ENCODE measurements at regions not wholly inside any gene's neighbourhood (a gene's known extent, or its start where the extent isn't known, plus 50 kb on each side); places are given as distances from the start of the nearest gene placed in this dataset.
A peak's percentile ranks its signal among the peaks of the same experiment; 100 is the strongest.

DNA sequence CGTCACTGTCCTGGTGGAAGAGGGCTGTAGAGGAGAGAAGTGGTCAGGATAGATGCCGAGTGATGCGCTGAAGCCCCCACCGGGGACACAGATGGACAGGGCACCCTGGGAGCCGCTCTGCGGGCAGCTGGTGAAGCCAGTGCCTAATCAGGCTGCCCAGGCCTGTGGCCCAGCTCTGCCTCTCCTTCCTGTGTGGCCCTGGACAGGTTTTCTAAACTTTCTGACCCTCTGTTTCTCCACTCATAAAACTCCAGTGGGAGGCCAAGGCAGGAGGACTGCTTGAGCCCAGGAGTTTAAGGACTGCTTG lies 86.1 kb downstream of the C5orf15 start:
- no peak for DNase-seq (ENCODE audit: low read depth in 3 of 3, low spot score in 2 of 3)

- no peak for DNase-seq (ENCODE audit: low read depth in 3 of 3, low spot score in 2 of 3)
Observed at GRCh38 chr5:133881576-133882388, 86.6 kb downstream of the C5orf15 start.

GRCh38 chr5:133878236-133878555 lies 90.2 kb downstream of the C5orf15 start:
- DNase-seq (ENCODE audit: low read depth in 3 of 3, low spot score in 2 of 3) = no peak

- DNase-seq (ENCODE audit: low read depth in 3 of 3, low spot score in 2 of 3) = no peak
Observed at GRCh38 chr5:133877351-133878235, 90.8 kb downstream of the C5orf15 start.

- DNase-seq (ENCODE audit: low read depth in 3 of 3, low spot score in 2 of 3) = no peak
Observed at GRCh38 chr5:133876266-133876665, 92.2 kb downstream of the C5orf15 start.

GRCh38 chr5:133875179-133875578 lies 93.2 kb downstream of the C5orf15 start:
- no peak for DNase-seq (ENCODE audit: low read depth in 3 of 3, low spot score in 2 of 3)

GRCh38 chr5:133873449-133873848 lies 95.0 kb downstream of the C5orf15 start:
- no peak for DNase-seq (ENCODE audit: low read depth in 3 of 3, low spot score in 2 of 3)

- DNase-seq (ENCODE audit: low read depth in 3 of 3, low spot score in 2 of 3) = no peak
Observed at GRCh38 chr5:133870661-133871060, 97.8 kb downstream of the C5orf15 start.

DNA sequence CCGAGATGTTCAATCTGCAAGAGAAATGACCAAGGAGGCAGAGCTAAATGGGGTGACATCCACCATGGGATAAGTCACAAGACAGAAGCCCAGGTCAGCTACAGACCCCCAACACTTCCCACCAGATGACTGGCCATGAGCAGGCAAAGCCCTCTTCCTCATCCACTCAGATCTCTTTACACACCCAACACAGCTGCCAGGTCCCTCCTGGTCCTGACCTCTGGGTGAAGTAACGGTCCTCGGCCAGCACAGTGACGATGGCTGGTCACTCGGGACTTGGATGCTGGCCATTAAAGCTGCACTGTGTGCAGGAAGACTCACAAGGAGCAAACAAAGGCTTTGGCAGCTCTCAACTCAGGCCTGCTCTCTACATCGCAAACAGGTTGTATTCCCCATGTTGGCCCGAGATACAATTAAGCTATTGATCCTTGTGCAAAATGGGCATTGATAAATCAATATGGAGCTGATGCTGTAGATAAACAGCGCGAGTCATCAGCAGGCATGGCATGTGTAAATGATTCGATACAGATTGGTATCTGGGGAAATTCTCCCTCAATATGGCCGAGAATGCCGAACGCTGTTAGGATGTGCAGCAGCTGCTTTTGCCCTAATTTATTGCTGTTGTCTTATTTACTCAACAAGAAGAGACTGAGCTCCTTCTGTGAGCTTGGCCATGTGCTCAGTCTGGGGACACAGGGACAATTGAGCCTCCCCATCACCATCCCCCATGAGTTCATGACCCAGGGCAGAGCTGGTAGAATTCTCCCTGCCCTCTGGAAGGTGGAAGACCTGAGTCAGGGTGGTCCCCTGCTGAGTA lies 98.7 kb downstream of the C5orf15 start:
- no peak for DNase-seq (ENCODE audit: low read depth in 3 of 3, low spot score in 2 of 3)

DNA sequence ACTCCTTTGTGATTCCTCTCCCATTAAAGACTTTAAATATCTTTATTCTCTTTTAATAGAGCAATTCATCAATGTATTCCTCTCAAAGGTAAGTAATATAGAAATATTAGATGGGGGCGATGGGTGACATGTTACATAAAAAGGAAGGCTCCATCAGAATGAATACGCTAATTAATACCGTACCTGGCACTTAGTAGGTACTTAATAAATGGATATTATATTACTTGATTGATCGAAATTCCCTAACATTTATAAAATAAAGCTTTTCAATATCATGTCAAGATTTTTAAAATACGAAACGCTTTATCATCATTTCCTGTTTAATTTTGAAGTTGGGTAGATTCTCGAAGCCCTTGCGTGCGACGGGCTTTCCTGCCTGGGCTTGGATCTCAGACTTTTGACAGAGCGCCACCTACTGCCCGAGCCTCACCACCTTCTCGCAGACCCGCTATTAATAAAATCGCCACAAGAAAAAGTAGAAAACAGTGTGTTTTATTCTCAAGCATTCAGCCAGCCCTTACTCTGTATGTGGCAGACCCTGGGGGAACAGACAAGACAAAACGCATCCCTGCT lies 99.4 kb downstream of the C5orf15 start:
- DNase-seq (ENCODE audit: low read depth in 3 of 3, low spot score in 2 of 3) = peak; percentile 45 to 63 (median 48)

DNA sequence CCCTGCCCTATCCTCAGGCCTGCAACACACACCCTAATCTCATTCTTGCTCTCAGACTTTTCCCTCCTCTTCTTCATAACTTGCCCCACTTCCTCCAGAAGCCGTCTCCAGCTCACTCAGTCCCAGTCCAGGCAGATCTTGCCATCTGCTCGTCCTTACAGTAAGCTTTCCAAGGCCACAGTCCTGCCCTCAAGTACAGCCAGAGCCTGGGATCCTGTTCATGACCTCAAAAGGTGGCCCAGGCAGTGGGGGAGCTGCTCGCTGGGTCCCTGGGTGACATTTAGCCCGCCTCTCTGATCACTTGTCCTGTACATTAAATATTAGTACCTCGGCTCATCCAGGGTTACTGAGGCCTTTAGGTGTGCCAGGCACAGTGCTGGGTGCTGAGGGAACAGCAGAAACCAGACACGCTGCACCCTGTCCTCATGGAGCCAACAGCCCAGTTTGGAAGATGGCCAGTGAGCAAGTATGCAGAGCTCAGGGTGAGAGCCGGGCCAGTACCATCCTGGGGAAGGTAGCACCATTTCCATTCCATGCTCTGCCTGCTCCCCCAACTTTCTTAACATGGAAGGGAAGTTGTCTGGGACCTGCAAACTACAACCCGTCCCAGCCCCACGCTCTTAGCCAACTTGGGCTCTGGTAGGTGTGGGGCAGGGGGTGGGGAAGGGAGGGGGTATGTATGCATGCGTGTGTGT lies 100.4 kb downstream of the C5orf15 start:
- no peak for DNase-seq (ENCODE audit: low read depth in 3 of 3, low spot score in 2 of 3)

GRCh38 chr5:133867341-133867740 lies 101.1 kb downstream of the C5orf15 start:
- no peak for DNase-seq (ENCODE audit: low read depth in 3 of 3, low spot score in 2 of 3)

GRCh38 chr5:133866903-133867245 lies 101.6 kb downstream of the C5orf15 start:
- no peak for DNase-seq (ENCODE audit: low read depth in 3 of 3, low spot score in 2 of 3)

- no peak for DNase-seq (ENCODE audit: low read depth in 3 of 3, low spot score in 2 of 3)
Observed at GRCh38 chr5:133866160-133866902, 102.1 kb downstream of the C5orf15 start.

- DNase-seq (ENCODE audit: low read depth in 3 of 3, low spot score in 2 of 3) = no peak
Observed at GRCh38 chr5:133865113-133865512, 103.3 kb downstream of the C5orf15 start.

GRCh38 chr5:133864711-133865110 lies 103.7 kb downstream of the C5orf15 start:
- DNase-seq (ENCODE audit: low read depth in 3 of 3, low spot score in 2 of 3) = no peak

DNA sequence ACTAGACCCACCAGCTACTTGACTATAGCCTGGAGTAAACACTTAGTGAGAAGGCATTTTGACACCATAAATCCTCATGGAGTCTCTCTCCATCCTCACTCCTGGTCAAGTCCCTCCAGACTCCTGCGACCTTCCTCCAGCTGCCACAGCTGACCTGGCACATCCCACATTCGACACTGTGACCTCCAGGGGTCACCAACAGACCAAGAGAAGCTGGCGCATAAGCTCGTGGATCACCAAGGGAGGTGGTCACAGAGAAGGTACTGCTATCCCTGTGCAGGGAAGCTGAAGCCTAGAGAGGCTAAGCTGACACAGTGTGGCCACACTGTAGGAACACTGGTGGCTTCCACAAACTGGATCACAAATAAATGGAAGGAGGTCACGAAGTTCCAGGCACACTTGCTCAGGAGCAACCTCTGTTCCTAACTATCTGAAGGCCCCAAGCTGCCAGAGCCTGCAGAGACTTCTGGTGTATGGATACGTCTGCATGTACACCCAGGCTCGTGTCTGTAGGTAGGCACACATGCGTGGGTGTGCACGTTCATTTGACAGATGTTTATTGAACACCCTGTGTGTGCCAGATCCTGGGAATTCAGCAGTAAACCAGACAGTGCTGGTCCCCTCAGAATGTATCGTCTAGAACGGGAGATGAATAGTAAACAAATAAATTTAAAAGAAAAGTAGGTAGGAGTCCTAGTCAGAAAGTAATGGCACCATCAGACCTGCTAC lies 104.4 kb downstream of the C5orf15 start:
- no peak for DNase-seq (ENCODE audit: low read depth in 3 of 3, low spot score in 2 of 3)

DNA sequence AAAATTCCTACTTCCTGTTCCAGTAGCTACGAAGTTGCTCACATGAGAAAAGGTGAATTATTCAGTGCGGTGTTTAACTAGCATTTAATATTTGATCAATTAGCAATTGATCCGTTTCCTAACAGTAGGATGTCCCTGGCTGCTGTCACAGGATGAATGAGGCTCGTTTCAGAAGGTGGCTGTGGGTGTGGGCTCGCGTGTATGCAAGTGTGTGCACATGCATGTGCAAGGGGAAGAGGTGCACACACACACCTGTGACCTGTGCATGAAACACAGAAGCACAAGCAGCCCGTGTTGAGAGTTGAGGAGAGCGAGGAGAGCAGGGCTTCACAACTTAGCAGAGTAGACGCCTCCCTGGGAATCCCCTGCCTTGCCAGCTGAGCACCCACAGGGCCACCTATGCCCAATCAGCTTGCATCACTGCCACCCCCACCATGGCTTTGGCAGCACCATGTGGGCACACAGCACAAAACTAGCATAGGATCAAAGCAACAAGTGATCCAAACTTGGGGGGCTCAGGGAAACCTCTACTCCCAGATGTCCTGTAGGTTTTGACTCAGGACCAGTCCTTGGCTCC lies 107.2 kb downstream of the C5orf15 start:
- no peak for DNase-seq (ENCODE audit: low read depth in 3 of 3, low spot score in 2 of 3)

DNA sequence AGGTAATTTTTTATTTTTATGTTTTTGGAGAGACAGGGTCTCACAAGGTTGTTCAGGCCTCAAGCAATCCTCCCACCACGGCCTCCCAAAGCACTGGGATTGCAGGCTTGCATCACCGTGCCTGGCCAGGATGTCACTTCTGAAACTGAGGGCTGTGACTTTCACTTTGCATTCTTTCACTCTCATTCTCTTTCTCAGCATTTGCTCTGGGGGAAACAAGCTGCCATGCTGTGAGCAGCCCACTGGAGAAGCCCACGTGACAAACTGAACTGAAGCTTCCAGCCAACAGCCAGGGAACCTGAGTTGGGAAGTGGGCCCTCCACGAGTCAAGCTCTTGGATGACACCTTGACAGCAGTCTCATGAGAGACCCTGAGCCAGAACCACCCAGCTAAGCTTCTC lies 109.4 kb downstream of the C5orf15 start:
- no peak for DNase-seq (ENCODE audit: low read depth in 3 of 3, low spot score in 2 of 3)
